HFFc6 (cell line): ENCODE measurements at regions not wholly inside any gene's neighbourhood (a gene's known extent, or its start where the extent isn't known, plus 50 kb on each side); places are given as distances from the start of the nearest gene placed in this dataset.

ENCODE experiments used
- DNase-seq: peaks from one replicate; pipeline ENCODE4 v3.0.0-alpha.2; 2018
- H3K27ac Mint-ChIP-seq: 2 replicates; pipeline ENCODE4 v1.8.0; 2020; ENCODE audit warnings: mild to moderate bottlenecking, mixed read lengths
- H3K27me3 Mint-ChIP-seq: 2 replicates; pipeline ENCODE4 v1.8.0; 2021; ENCODE audit warnings: mild to moderate bottlenecking, moderate library complexity, mixed read lengths; ENCODE audit not compliant: insufficient read depth
- H3K36me3 Mint-ChIP-seq: 2 replicates; pipeline ENCODE4 v1.8.0; 2021; ENCODE audit warnings: low read depth, mixed read lengths
- H3K4me1 Mint-ChIP-seq: 2 replicates; pipeline ENCODE4 v1.8.0; 2020; ENCODE audit warnings: low read depth, mixed read lengths
- H3K4me3 Mint-ChIP-seq: 2 replicates; pipeline ENCODE4 v1.8.0; 2020; ENCODE audit warnings: mild to moderate bottlenecking, moderate library complexity, mixed read lengths
- H3K9me3 Mint-ChIP-seq: 2 replicates; pipeline ENCODE4 v1.8.0; 2020; ENCODE audit warnings: mild to moderate bottlenecking, mixed read lengths
- CTCF ChIP-seq: fragments of 200-600 bp; sonication (generic); IDR thresholded peaks from 2 replicates; pipeline ENCODE4 v1.5.0; 2021; ENCODE audit warnings: antibody characterized with exemption, mild to moderate bottlenecking

- Mint-ChIP-seq H3K9me3 (peaks cover 25% of the 10 kb centered on the region), H3K27ac (no peak overlapping the region), H3K36me3 (peaks cover 3% of the 10 kb centered on the region; the same call in 1 of the 2 replicates), H3K4me3 (no peak overlapping the region), H3K27me3 (no peaks in the 10 kb centered on the region), H3K4me1 (no peaks in the 10 kb centered on the region)
- no peak for DNase-seq
- TF ChIP-seq CTCF, result no peak
Measured at GRCh38 chr11:80569832-80570231, 1129.0 kb upstream of the TENM4 start.

GRCh38 chr11:80565231-80565630 is 1124.4 kb upstream of the TENM4 start:
- no peaks in the 10 kb centered on the region for H3K36me3 Mint-ChIP-seq
- H3K9me3 Mint-ChIP-seq, result peaks cover 21% of the 10 kb centered on the region
- H3K4me3 Mint-ChIP-seq, result no peak overlapping the region
- no peak for TF ChIP-seq CTCF
- DNase-seq, result no peak
- H3K4me1 Mint-ChIP-seq, result no peaks in the 10 kb centered on the region
- H3K27me3 Mint-ChIP-seq, result no peaks in the 10 kb centered on the region
- no peak overlapping the region for H3K27ac Mint-ChIP-seq

GRCh38 chr11:80562523-80563125 is 1121.8 kb upstream of the TENM4 start:
- Mint-ChIP-seq H3K27me3 (no peaks in the 10 kb centered on the region), H3K36me3 (no peaks in the 10 kb centered on the region), H3K4me3 (no peak overlapping the region), H3K27ac (no peak overlapping the region), H3K9me3 (peaks cover 25% of the 10 kb centered on the region), H3K4me1 (no peaks in the 10 kb centered on the region)
- no peak for TF ChIP-seq CTCF
- no peak for DNase-seq

GRCh38 chr11:80559942-80560341 is 1119.1 kb upstream of the TENM4 start:
- Mint-ChIP-seq H3K36me3 (no peaks in the 10 kb centered on the region), H3K27ac (no peak overlapping the region), H3K4me3 (no peak overlapping the region), H3K27me3 (no peaks in the 10 kb centered on the region), H3K4me1 (no peaks in the 10 kb centered on the region), H3K9me3 (peaks cover 32% of the 10 kb centered on the region)
- no peak for DNase-seq
- TF ChIP-seq CTCF, result no peak

- no peaks in the 10 kb centered on the region for H3K4me1 Mint-ChIP-seq
- no peaks in the 10 kb centered on the region for H3K36me3 Mint-ChIP-seq
- no peak overlapping the region for H3K27ac Mint-ChIP-seq
- H3K27me3 Mint-ChIP-seq, result no peaks in the 10 kb centered on the region
- no peak for DNase-seq
- peaks cover 32% of the 10 kb centered on the region for H3K9me3 Mint-ChIP-seq
- no peak for TF ChIP-seq CTCF
- no peak overlapping the region for H3K4me3 Mint-ChIP-seq
Measured at GRCh38 chr11:80553565-80553964, 1112.7 kb upstream of the TENM4 start.

- TF ChIP-seq CTCF, result no peak
- Mint-ChIP-seq H3K4me1 (no peaks in the 10 kb centered on the region), H3K4me3 (no peak overlapping the region), H3K27ac (no peak overlapping the region), H3K36me3 (no peaks in the 10 kb centered on the region), H3K27me3 (no peaks in the 10 kb centered on the region), H3K9me3 (peaks cover 21% of the 10 kb centered on the region)
- no peak for DNase-seq
Measured at GRCh38 chr11:80542704-80543103, 1101.9 kb upstream of the TENM4 start.
